K562 (cell line): ENCODE measurements at regions not wholly inside any gene's neighbourhood (a gene's known extent, or its start where the extent isn't known, plus 50 kb on each side); places are given as distances from the start of the nearest gene placed in this dataset.
"Not testable (repeated sequence)": the region's sequence is repeated elsewhere in the genome, so short reads cannot be mapped to it uniquely, and the experiment has no call there.

Source experiments
- ELF1 ChIP-seq: fragments of 200-800 bp; sonication (Bioruptor generic); IDR thresholded peaks from 2 replicates; pipeline ENCODE4 v1.6.1; 2016; ENCODE audit warnings: missing genetic modification characterization, missing compliant biosample characterization
- KLF1 ChIP-seq: fragments of 450-650 bp; IDR thresholded peaks from 2 replicates; pipeline ENCODE4 v1.6.1; 2016; ENCODE audit warnings: missing genetic modification characterization, missing compliant biosample characterization
- RBM39 ChIP-seq: fragments of 200-400 bp; formaldehyde crosslinking; optimal IDR thresholded peaks from 2 replicates; pipeline ENCODE3; 2018; ENCODE audit warnings: low read depth, low read length
- SMARCA5 ChIP-seq: fragments of 450-650 bp; IDR thresholded peaks from 2 replicates; pipeline ENCODE4 v1.6.1; 2016
- ZNF311 ChIP-seq: fragments of 250-450 bp; sonication (Bioruptor Pico); IDR thresholded peaks from 2 replicates; pipeline ENCODE4 v1.4.0; 2020; ENCODE audit warnings: mild to moderate bottlenecking, moderate library complexity
- TF ChIP-seq, protein P1 (sequence below), 2 experiments: fragments of 450-650 bp in 1 of 2; sonication (generic) in 1 of 2; formaldehyde crosslinking in 1 of 2; IDR thresholded peaks in 1 of 2; conservative IDR thresholded peaks in 1 of 2; 2 replicates each; pipeline versions ENCODE4 v1.6.1 to v1.8.1; 2016 to 2023; ENCODE audit warnings: mild to moderate bottlenecking in 2 of 2, moderate library complexity in 2 of 2, inconsistent platforms in 1 of 2, missing genetic modification reagents in 1 of 2
- TF ChIP-seq, protein P2 (sequence below): fragments of 250-450 bp; sonication (Bioruptor Pico); IDR thresholded peaks from 2 replicates; pipeline ENCODE4 v1.4.0; 2020

DNA sequence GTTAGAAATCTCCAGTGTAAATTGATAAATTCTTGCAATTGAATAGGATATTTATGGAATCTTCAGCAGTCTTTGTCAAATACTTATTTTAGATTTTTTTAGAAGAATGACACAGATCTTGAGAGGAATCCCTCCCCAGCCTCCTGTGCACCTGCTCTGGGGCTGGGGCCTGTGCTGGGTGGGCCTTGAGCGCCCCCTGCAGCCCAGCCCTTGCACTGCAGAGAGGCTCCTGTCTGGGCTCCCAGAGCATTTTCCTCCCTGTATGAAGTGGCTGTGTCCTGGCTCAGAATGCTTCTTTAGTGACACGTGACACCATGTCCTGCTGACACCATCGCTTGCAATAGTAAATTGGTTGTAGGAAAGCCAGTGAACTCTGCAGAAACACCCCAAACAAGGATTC is 98.7 kb downstream of the OR4M2 start:
- TF ChIP-seq RBM39; ZNF311 (CRISPR knock-in tag); ELF1; KLF1 (tag); SMARCA5: not testable (repeated sequence)
- TF ChIP-seq, protein P1, sequence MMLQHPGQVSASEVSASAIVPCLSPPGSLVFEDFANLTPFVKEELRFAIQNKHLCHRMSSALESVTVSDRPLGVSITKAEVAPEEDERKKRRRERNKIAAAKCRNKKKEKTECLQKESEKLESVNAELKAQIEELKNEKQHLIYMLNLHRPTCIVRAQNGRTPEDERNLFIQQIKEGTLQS (IDR thresholded peaks at IDR 0.05), result not testable (repeated sequence)
- TF ChIP-seq, protein P1 (CRISPR knock-in tag; conservative IDR thresholded peaks at IDR 0.05), result not testable (repeated sequence)
- TF ChIP-seq, protein P2, sequence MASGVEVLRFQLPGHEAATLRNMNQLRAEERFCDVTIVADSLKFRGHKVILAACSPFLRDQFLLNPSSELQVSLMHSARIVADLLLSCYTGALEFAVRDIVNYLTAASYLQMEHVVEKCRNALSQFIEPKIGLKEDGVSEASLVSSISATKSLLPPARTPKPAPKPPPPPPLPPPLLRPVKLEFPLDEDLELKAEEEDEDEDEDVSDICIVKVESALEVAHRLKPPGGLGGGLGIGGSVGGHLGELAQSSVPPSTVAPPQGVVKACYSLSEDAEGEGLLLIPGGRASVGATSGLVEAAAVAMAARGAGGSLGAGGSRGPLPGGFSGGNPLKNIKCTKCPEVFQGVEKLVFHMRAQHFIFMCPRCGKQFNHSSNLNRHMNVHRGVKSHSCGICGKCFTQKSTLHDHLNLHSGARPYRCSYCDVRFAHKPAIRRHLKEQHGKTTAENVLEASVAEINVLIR (CRISPR knock-in tag), result not testable (repeated sequence)
